Activated T-cell treated with anti-CD3 and anti-CD28 coated beads for 24 hours (primary cell): ENCODE measurements at regions not wholly inside any gene's neighbourhood (a gene's known extent, or its start where the extent isn't known, plus 50 kb on each side); places are given as distances from the start of the nearest gene placed in this dataset.
A peak's percentile ranks its signal among the peaks of the same experiment; 100 is the strongest.

Source experiments
- DNase-seq: peaks from one replicate; pipeline ENCODE4 v3.0.0-alpha.2; 2020; ENCODE audit warnings: low read depth

- DNase-seq = no peak
Observed at GRCh38 chr9:21564175-21564574, 82.1 kb upstream of the IFNE start.

GRCh38 chr9:21565155-21565554, 83.0 kb upstream of the IFNE start:
- no peak for DNase-seq

GRCh38 chr9:21567926-21568325, 85.8 kb upstream of the IFNE start:
- DNase-seq = no peak

- DNase-seq = no peak
Observed at GRCh38 chr9:21568484-21568883, 86.4 kb upstream of the IFNE start.

GRCh38 chr9:21569721-21570120, 87.6 kb upstream of the IFNE start:
- DNase-seq = no peak

- DNase-seq = no peak
Observed at GRCh38 chr9:21570643-21571275, 88.6 kb upstream of the IFNE start.

GRCh38 chr9:21574261-21574660, 92.1 kb upstream of the IFNE start:
- DNase-seq = no peak

GRCh38 chr9:21576331-21577189, 94.4 kb upstream of the IFNE start:
- DNase-seq = no peak

- DNase-seq = no peak
Observed at GRCh38 chr9:21579247-21579671, 97.1 kb upstream of the IFNE start.

- no peak for DNase-seq
Observed at GRCh38 chr9:21579743-21580142, 97.6 kb upstream of the IFNE start.

GRCh38 chr9:21580636-21581378, 98.7 kb upstream of the IFNE start:
- DNase-seq = no peak

GRCh38 chr9:21583628-21584377, 101.7 kb upstream of the IFNE start:
- DNase-seq = no peak

GRCh38 chr9:21584890-21585289, 102.8 kb upstream of the IFNE start:
- no peak for DNase-seq

GRCh38 chr9:21585756-21586752, 103.9 kb upstream of the IFNE start:
- no peak for DNase-seq

- no peak for DNase-seq
Observed at GRCh38 chr9:21589344-21590056, 107.4 kb upstream of the IFNE start.

GRCh38 chr9:21590058-21590996, 108.2 kb upstream of the IFNE start:
- no peak for DNase-seq

- DNase-seq = peak; percentile 52
Observed at GRCh38 chr9:21591221-21592062, 109.3 kb upstream of the IFNE start.

GRCh38 chr9:21592063-21592338, 109.9 kb upstream of the IFNE start:
- no peak for DNase-seq
